HG03558 (cell line): ENCODE measurements at regions not wholly inside any gene's neighbourhood (a gene's known extent, or its start where the extent isn't known, plus 50 kb on each side); places are given as distances from the start of the nearest gene placed in this dataset.
"Not testable (repeated sequence)": the region's sequence is repeated elsewhere in the genome, so short reads cannot be mapped to it uniquely, and the experiment has no call there.

Source experiments
- ATAC-seq: cut with Tn5 transposase; IDR thresholded peaks from one replicate; pipeline ENCODE4 v1.9.1; 2021; ENCODE audit warnings: moderate number of reproducible peaks; ENCODE audit not compliant: unreplicated experiment; ENCODE audit errors: extremely low read depth

GRCh38 chr2:226540204-226540994 lies 259.2 kb downstream of the IRS1 start:
- no peak for ATAC-seq

GRCh38 chr2:226536410-226536809 lies 263.2 kb downstream of the IRS1 start:
- no peak for ATAC-seq

GRCh38 chr2:226532976-226533375 lies 266.6 kb downstream of the IRS1 start:
- not testable (repeated sequence) for ATAC-seq

GRCh38 chr2:226531061-226531810 lies 268.4 kb downstream of the IRS1 start:
- no peak for ATAC-seq

- no peak for ATAC-seq
These were observed 270.1 kb downstream of the IRS1 start for GRCh38 chr2:226529556-226529955.

- ATAC-seq = no peak
These were observed 272.9 kb downstream of the IRS1 start for GRCh38 chr2:226526716-226527115.

GRCh38 chr2:226524381-226524843 lies 275.2 kb downstream of the IRS1 start:
- ATAC-seq = no peak

GRCh38 chr2:226520723-226521122 lies 278.9 kb downstream of the IRS1 start:
- ATAC-seq = no peak

- ATAC-seq = no peak
These were observed 284.1 kb downstream of the IRS1 start for GRCh38 chr2:226515344-226516055.

GRCh38 chr2:226514895-226515294 lies 284.7 kb downstream of the IRS1 start:
- no peak for ATAC-seq

- no peak for ATAC-seq
These were observed 288.3 kb downstream of the IRS1 start for GRCh38 chr2:226511311-226511710.

GRCh38 chr2:226508683-226509082 lies 290.9 kb downstream of the IRS1 start:
- ATAC-seq = no peak

- no peak for ATAC-seq
These were observed 291.6 kb downstream of the IRS1 start for GRCh38 chr2:226508005-226508404.

- no peak for ATAC-seq
These were observed 302.3 kb downstream of the IRS1 start for GRCh38 chr2:226497146-226497909.

- ATAC-seq = no peak
These were observed 303.4 kb downstream of the IRS1 start for GRCh38 chr2:226496273-226496550.

GRCh38 chr2:226495466-226496272 lies 304.0 kb downstream of the IRS1 start:
- no peak for ATAC-seq

GRCh38 chr2:226491112-226491511 lies 308.5 kb downstream of the IRS1 start:
- ATAC-seq = no peak

GRCh38 chr2:226489775-226490541 lies 309.7 kb downstream of the IRS1 start:
- ATAC-seq = no peak

- no peak for ATAC-seq
These were observed 311.6 kb downstream of the IRS1 start for GRCh38 chr2:226488034-226488433.
